ENCODE measurements at regions not wholly inside any gene's neighbourhood (a gene's known extent, or its start where the extent isn't known, plus 50 kb on each side); places are given as distances from the start of the nearest gene placed in this dataset.

DNA sequence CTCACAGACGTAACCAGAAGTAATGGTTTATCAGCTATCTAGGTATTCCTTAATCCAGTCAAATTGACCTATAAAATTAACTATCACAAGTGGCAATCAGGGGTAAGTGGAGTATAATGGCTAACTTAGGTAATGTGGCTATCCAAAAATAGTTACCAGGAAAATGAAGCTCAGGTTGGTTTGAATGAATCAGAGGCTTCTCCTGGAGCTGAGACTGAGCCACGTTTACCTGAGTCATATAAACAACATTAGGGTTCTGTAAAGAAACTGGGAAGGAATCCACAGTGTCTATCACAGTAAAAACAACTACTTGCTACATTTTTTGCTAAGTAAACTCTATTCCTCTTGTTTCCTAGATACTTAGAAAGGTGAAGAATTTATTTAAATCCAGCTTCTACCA is 236.0 kb upstream of the SPHKAP start:
- Histone ChIP-seq H3K27ac (replicated peaks) (no peak overlapping the region), H3K4me1 (peaks cover 11% of the 10 kb centered on the region)
- DNase-seq = no peak

DNA sequence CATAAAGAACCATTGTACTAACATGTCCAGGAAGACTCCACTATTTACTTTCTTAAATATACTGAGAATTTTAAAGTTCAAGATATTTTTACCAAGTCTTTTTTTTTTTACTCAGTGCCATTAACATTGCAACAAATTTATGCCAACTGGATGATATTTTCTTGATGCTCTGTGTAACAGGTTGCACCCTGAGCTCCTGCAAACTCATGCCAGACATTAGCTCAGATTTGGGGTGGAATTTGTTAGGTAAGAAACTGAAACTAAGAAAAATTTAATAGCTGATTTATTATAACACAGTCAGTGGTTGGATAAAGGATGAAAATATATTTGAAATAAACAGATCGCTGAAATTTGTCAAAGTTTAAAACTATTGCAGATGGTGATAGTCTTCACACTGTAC is 228.6 kb upstream of the SPHKAP start:
- Histone ChIP-seq H3K4me3 (no peak overlapping the region), H3K36me3 (no peaks in the 10 kb centered on the region), H3K27me3 (ENCODE audit: low read depth) (no peaks in the 10 kb centered on the region), H3K4me1 (no peaks in the 10 kb centered on the region), H3K9me3 (replicated peaks) (no peaks in the 10 kb centered on the region), H3K27ac (replicated peaks) (no peak overlapping the region)
- TF ChIP-seq, protein P1, sequence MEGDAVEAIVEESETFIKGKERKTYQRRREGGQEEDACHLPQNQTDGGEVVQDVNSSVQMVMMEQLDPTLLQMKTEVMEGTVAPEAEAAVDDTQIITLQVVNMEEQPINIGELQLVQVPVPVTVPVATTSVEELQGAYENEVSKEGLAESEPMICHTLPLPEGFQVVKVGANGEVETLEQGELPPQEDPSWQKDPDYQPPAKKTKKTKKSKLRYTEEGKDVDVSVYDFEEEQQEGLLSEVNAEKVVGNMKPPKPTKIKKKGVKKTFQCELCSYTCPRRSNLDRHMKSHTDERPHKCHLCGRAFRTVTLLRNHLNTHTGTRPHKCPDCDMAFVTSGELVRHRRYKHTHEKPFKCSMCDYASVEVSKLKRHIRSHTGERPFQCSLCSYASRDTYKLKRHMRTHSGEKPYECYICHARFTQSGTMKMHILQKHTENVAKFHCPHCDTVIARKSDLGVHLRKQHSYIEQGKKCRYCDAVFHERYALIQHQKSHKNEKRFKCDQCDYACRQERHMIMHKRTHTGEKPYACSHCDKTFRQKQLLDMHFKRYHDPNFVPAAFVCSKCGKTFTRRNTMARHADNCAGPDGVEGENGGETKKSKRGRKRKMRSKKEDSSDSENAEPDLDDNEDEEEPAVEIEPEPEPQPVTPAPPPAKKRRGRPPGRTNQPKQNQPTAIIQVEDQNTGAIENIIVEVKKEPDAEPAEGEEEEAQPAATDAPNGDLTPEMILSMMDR (IDR thresholded peaks at IDR 0.05; ENCODE audit: borderline replicate concordance) = no peak
- no peak for DNase-seq
- intact Hi-C loops (cut with micrococcal nuclease) = no loop called here

More for the DNA sequence above, 236.0 kb upstream of the SPHKAP start:
- no peak overlapping the region for H3K4me3 ChIP-seq
- intact Hi-C loops (cut with micrococcal nuclease) = no loop called here
- TF ChIP-seq, protein P1 (IDR thresholded peaks at IDR 0.05; ENCODE audit: borderline replicate concordance) = no peak
- no peaks in the 10 kb centered on the region for H3K27me3 ChIP-seq (ENCODE audit: low read depth)
- no peaks in the 10 kb centered on the region for H3K9me3 ChIP-seq (replicated peaks)
- no peaks in the 10 kb centered on the region for H3K36me3 ChIP-seq

GRCh38 chr2:228409493-228409892 is 228.0 kb upstream of the SPHKAP start:
- no peaks in the 10 kb centered on the region for H3K9me3 ChIP-seq (replicated peaks)
- no peaks in the 10 kb centered on the region for H3K4me1 ChIP-seq
- intact Hi-C loops (cut with micrococcal nuclease) = no loop called here

GRCh38 chr2:228408529-228409227 is 227.2 kb upstream of the SPHKAP start:
- Histone ChIP-seq H3K9me3 (replicated peaks) (no peaks in the 10 kb centered on the region), H3K27ac (replicated peaks) (no peak overlapping the region), H3K36me3 (no peaks in the 10 kb centered on the region), H3K4me1 (no peaks in the 10 kb centered on the region), H3K27me3 (ENCODE audit: low read depth) (no peaks in the 10 kb centered on the region), H3K4me3 (no peak overlapping the region)
- TF ChIP-seq, protein P1 (IDR thresholded peaks at IDR 0.05; ENCODE audit: borderline replicate concordance) = no peak
- intact Hi-C loops (cut with micrococcal nuclease) = no loop called here
- DNase-seq = no peak

More at GRCh38 chr2:228409493-228409892, 228.0 kb upstream of the SPHKAP start:
- TF ChIP-seq, protein P1 (IDR thresholded peaks at IDR 0.05; ENCODE audit: borderline replicate concordance) = no peak
- no peak overlapping the region for H3K27ac ChIP-seq (replicated peaks)
- H3K4me3 ChIP-seq = no peak overlapping the region
- H3K36me3 ChIP-seq = no peaks in the 10 kb centered on the region
- no peak for DNase-seq
- no peaks in the 10 kb centered on the region for H3K27me3 ChIP-seq (ENCODE audit: low read depth)

GRCh38 chr2:228407821-228408220 is 226.3 kb upstream of the SPHKAP start:
- Histone ChIP-seq H3K36me3 (no peaks in the 10 kb centered on the region), H3K4me3 (no peak overlapping the region), H3K27me3 (ENCODE audit: low read depth) (no peaks in the 10 kb centered on the region), H3K9me3 (replicated peaks) (no peaks in the 10 kb centered on the region), H3K27ac (replicated peaks) (no peak overlapping the region), H3K4me1 (no peaks in the 10 kb centered on the region)
- TF ChIP-seq, protein P1 (IDR thresholded peaks at IDR 0.05; ENCODE audit: borderline replicate concordance) = no peak
- intact Hi-C loops (cut with micrococcal nuclease) = no loop called here
- no peak for DNase-seq

Measured in left ventricle myocardium inferior (tissue), 1 donor.